Keratinocyte (primary cell): ENCODE measurements at regions not wholly inside any gene's neighbourhood (a gene's known extent, or its start where the extent isn't known, plus 50 kb on each side); places are given as distances from the start of the nearest gene placed in this dataset.

Experiments
- DNase-seq: peaks from one replicate; pipeline ENCODE4 v3.0.0-alpha.2; 2011; ENCODE audit warnings: low read depth, missing footprints, low spot score
- FAIRE-seq: peaks from 2 replicates; lab custom pipeline; 2011; peaks lifted over from hg19 to GRCh38; lab: Jason Lieb, UNC
- H2AFZ ChIP-seq: 2 replicates; pipeline ENCODE4 v1.6.0; 2012; ENCODE audit warnings: low read length, control low read depth, inconsistent platforms; ENCODE audit not compliant: control insufficient read depth
- H3K27ac ChIP-seq: 2 replicates; pipeline ENCODE4 v1.5.1; 2011; ENCODE audit warnings: low read length; ENCODE audit not compliant: control insufficient read depth, insufficient read depth
- H3K27me3 ChIP-seq: 3 replicates; pipeline ENCODE4 v1.6.0; 2011; ENCODE audit warnings: low read length; ENCODE audit not compliant: control insufficient read depth, insufficient read depth; ENCODE audit errors: extremely low read depth
- H3K36me3 ChIP-seq, 2 experiments: 2 replicates in 1 of 2; 3 replicates in 1 of 2; pipeline ENCODE4 v1.5.1; 2011; ENCODE audit warnings: low read length in 2 of 2, mild to moderate bottlenecking in 1 of 2; ENCODE audit not compliant: control insufficient read depth in 2 of 2, insufficient read depth in 2 of 2; ENCODE audit errors: extremely low read depth in 1 of 2
- H3K4me1 ChIP-seq: 3 replicates; pipeline ENCODE4 v1.5.1; 2011; ENCODE audit warnings: low read length; ENCODE audit not compliant: control insufficient read depth, insufficient read depth; ENCODE audit errors: extremely low read depth
- H3K4me2 ChIP-seq: 3 replicates; pipeline ENCODE4 v1.6.0; 2011; ENCODE audit warnings: low read depth, low read length; ENCODE audit not compliant: control insufficient read depth, insufficient read depth; ENCODE audit errors: extremely low read depth
- H3K4me3 ChIP-seq, 3 experiments: fragments of 200-600 bp in 1 of 3; sonication (generic) in 1 of 3; 2 replicates in 2 of 3; 3 replicates in 1 of 3; pipeline ENCODE4 v1.5.1; 2011 to 2016; ENCODE audit warnings: low read length in 3 of 3, mild to moderate bottlenecking in 3 of 3, control low read depth in 2 of 3, inconsistent platforms in 1 of 3, low read depth in 1 of 3, mixed read lengths in 1 of 3, mixed run types in 1 of 3, moderate library complexity in 1 of 3; ENCODE audit not compliant: control insufficient read depth in 2 of 3, insufficient read depth in 2 of 3; ENCODE audit errors: extremely low read depth in 1 of 3
- H3K79me2 ChIP-seq: 2 replicates; pipeline ENCODE4 v1.6.0; 2012; ENCODE audit warnings: low read length; ENCODE audit not compliant: control insufficient read depth, insufficient read depth
- H3K9ac ChIP-seq: 3 replicates; pipeline ENCODE4 v1.6.0; 2011; ENCODE audit warnings: low read length; ENCODE audit not compliant: control insufficient read depth, insufficient read depth; ENCODE audit errors: extremely low read depth
- H3K9me1 ChIP-seq: 3 replicates; pipeline ENCODE4 v1.6.0; 2011; ENCODE audit warnings: low read length; ENCODE audit not compliant: control insufficient read depth, insufficient read depth; ENCODE audit errors: extremely low read depth
- H3K9me3 ChIP-seq: 2 replicates; pipeline ENCODE4 v1.5.1; 2012; ENCODE audit warnings: low read depth, low read length; ENCODE audit not compliant: control insufficient read depth
- H4K20me1 ChIP-seq: 3 replicates; pipeline ENCODE4 v1.6.0; 2011; ENCODE audit warnings: low read length; ENCODE audit not compliant: control insufficient read depth, insufficient read depth; ENCODE audit errors: extremely low read depth
- EZH2 ChIP-seq: IDR thresholded peaks from one replicate; pipeline ENCODE4 v1.6.1; 2012; ENCODE audit warnings: inconsistent platforms, mild to moderate bottlenecking, low read length, moderate library complexity
- dilution Hi-C: fragments of 300-500 bp; cut with MboI; formaldehyde crosslinking; loops from one replicate; pipeline ENCODE4 v1.7.0; 2020; ENCODE audit warnings: low sequenced_read_pairs; ENCODE audit not compliant: extremely low pct_ligation_motif_present
- TF ChIP-seq, protein P1 (sequence below), 3 experiments: IDR thresholded peaks in 1 of 3; conservative IDR thresholded peaks in 1 of 3; optimal IDR thresholded peaks in 1 of 3; 2 replicates in 2 of 3; 3 replicates in 1 of 3; pipeline versions ENCODE3 to v1.5.1; 2011; ENCODE audit warnings: low read length in 3 of 3, mild to moderate bottlenecking in 3 of 3, moderate library complexity in 2 of 3, control low read depth in 1 of 3, inconsistent platforms in 1 of 3; ENCODE audit not compliant: insufficient read depth in 2 of 3; ENCODE audit errors: extremely low read depth in 1 of 3

DNA sequence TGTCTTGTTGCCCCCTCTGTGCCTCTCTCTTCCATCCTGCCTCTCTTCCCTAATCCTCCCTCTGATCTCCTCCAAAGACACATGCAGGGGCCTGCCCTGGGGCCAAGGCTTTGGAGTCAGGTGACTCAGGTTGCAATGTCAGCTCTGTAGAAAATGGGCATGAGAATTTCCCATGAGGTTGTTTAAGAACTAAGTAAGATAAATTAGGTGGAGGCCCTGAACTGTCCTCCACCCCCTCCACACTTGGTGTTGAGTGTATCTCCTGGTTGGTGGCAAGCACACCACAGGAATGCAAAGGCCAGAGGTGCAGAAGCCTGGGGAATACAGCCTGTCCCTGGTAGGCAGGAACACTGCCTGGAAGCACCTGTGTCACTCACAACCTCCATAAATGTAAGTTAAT lies 63.9 kb upstream of the GRIK3 start:
- H3K27ac ChIP-seq, result no peak overlapping the region
- H3K27me3 ChIP-seq, result no peaks in the 10 kb centered on the region
- no peaks in the 10 kb centered on the region for H4K20me1 ChIP-seq
- H3K4me3 ChIP-seq, result no peak overlapping the region
- H3K4me1 ChIP-seq, result no peaks in the 10 kb centered on the region
- no peaks in the 10 kb centered on the region for H3K79me2 ChIP-seq
- no peaks in the 10 kb centered on the region for H3K36me3 ChIP-seq
- FAIRE-seq (no peak), DNase-seq (no peak)
- TF ChIP-seq, protein P1, sequence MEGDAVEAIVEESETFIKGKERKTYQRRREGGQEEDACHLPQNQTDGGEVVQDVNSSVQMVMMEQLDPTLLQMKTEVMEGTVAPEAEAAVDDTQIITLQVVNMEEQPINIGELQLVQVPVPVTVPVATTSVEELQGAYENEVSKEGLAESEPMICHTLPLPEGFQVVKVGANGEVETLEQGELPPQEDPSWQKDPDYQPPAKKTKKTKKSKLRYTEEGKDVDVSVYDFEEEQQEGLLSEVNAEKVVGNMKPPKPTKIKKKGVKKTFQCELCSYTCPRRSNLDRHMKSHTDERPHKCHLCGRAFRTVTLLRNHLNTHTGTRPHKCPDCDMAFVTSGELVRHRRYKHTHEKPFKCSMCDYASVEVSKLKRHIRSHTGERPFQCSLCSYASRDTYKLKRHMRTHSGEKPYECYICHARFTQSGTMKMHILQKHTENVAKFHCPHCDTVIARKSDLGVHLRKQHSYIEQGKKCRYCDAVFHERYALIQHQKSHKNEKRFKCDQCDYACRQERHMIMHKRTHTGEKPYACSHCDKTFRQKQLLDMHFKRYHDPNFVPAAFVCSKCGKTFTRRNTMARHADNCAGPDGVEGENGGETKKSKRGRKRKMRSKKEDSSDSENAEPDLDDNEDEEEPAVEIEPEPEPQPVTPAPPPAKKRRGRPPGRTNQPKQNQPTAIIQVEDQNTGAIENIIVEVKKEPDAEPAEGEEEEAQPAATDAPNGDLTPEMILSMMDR (optimal IDR thresholded peaks at IDR 0.05 in 1 of 3, IDR thresholded peaks at IDR 0.05 in 1 of 3, conservative IDR thresholded peaks at IDR 0.05 in 1 of 3; ENCODE audit: extremely low read depth in 1 of 3, insufficient read depth in 2 of 3, low read length in 3 of 3), result no peak
- TF ChIP-seq EZH2, result no peak
- H3K9me1 ChIP-seq, result no peaks in the 10 kb centered on the region
- no peak overlapping the region for H2AFZ ChIP-seq
- H3K9ac ChIP-seq, result no peak overlapping the region
- no peak overlapping the region for H3K4me2 ChIP-seq
- dilution Hi-C loops, result no loop called here
- no peaks in the 10 kb centered on the region for H3K9me3 ChIP-seq

DNA sequence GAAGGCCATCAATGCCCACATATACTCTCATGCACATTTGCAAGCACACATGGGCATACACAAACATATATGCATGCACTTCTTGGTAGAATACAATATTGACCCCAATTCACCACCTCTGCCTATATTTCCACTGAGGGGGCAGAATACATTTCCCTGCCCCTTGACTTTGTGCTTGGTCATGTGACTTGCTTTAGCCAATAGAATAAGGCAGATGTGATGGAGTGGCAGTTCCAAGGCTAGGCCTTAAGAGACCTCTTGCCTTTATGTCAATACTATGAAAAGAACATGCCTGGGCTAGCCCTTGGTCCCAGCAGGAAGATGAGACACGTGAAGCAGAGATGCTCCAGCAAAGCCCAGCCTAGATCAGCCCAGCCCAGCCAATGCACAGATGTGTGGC lies 66.0 kb upstream of the GRIK3 start:
- H3K4me3 ChIP-seq, result no peak overlapping the region
- no peak overlapping the region for H3K9ac ChIP-seq
- FAIRE-seq (no peak), DNase-seq (no peak)
- no peak overlapping the region for H3K27ac ChIP-seq
- dilution Hi-C loops, result no loop called here
- H3K27me3 ChIP-seq, result no peaks in the 10 kb centered on the region
- no peak overlapping the region for H3K4me2 ChIP-seq
- no peaks in the 10 kb centered on the region for H3K9me3 ChIP-seq
- H3K79me2 ChIP-seq, result no peaks in the 10 kb centered on the region
- TF ChIP-seq, protein P1 (optimal IDR thresholded peaks at IDR 0.05 in 1 of 3, IDR thresholded peaks at IDR 0.05 in 1 of 3, conservative IDR thresholded peaks at IDR 0.05 in 1 of 3; ENCODE audit: extremely low read depth in 1 of 3, insufficient read depth in 2 of 3, low read length in 3 of 3), result no peak
- no peak for TF ChIP-seq EZH2
- H3K4me1 ChIP-seq, result no peaks in the 10 kb centered on the region
- no peaks in the 10 kb centered on the region for H3K9me1 ChIP-seq
- no peaks in the 10 kb centered on the region for H3K36me3 ChIP-seq
- H4K20me1 ChIP-seq, result no peaks in the 10 kb centered on the region
- no peak overlapping the region for H2AFZ ChIP-seq
